ENCODE measurements at regions not wholly inside any gene's neighbourhood (a gene's known extent, or its start where the extent isn't known, plus 50 kb on each side); places are given as distances from the start of the nearest gene placed in this dataset.

GRCh38 chr16:6406028-6406427 is 926.6 kb upstream of the RBFOX1 start:
- H3K9me3 Mint-ChIP-seq, result peaks cover 3% of the 10 kb centered on the region
- no peak for ATAC-seq (replicated peaks)
- H3K27ac Mint-ChIP-seq, result no peak overlapping the region
- H3K36me3 Mint-ChIP-seq (ENCODE audit: low read depth), result no peaks in the 10 kb centered on the region
- H3K27me3 Mint-ChIP-seq, result no peaks in the 10 kb centered on the region
- H3K4me3 Mint-ChIP-seq, result no peak overlapping the region
- H3K4me1 Mint-ChIP-seq, result no peaks in the 10 kb centered on the region

- ATAC-seq (replicated peaks), result no peak
- Mint-ChIP-seq H3K4me1 (no peaks in the 10 kb centered on the region), H3K36me3 (ENCODE audit: low read depth) (no peaks in the 10 kb centered on the region)
Observed at GRCh38 chr16:6382924-6383459, 949.7 kb upstream of the RBFOX1 start.

GRCh38 chr16:6381896-6382295 is 950.7 kb upstream of the RBFOX1 start:
- Mint-ChIP-seq H3K4me3 (no peak overlapping the region), H3K36me3 (ENCODE audit: low read depth) (no peaks in the 10 kb centered on the region), H3K9me3 (peaks cover 13% of the 10 kb centered on the region), H3K27me3 (no peaks in the 10 kb centered on the region), H3K4me1 (no peaks in the 10 kb centered on the region), H3K27ac (no peak overlapping the region)
- ATAC-seq (replicated peaks), result no peak

More at GRCh38 chr16:6382924-6383459, 949.7 kb upstream of the RBFOX1 start:
- no peak overlapping the region for H3K27ac Mint-ChIP-seq
- H3K27me3 Mint-ChIP-seq, result no peaks in the 10 kb centered on the region
- no peak overlapping the region for H3K4me3 Mint-ChIP-seq
- peaks cover 13% of the 10 kb centered on the region for H3K9me3 Mint-ChIP-seq

- Mint-ChIP-seq H3K36me3 (ENCODE audit: low read depth) (no peaks in the 10 kb centered on the region), H3K27me3 (no peaks in the 10 kb centered on the region), H3K4me3 (no peak overlapping the region), H3K4me1 (no peaks in the 10 kb centered on the region), H3K27ac (no peak overlapping the region), H3K9me3 (peaks cover 3% of the 10 kb centered on the region)
- ATAC-seq (replicated peaks), result no peak
Observed at GRCh38 chr16:6377956-6378355, 954.7 kb upstream of the RBFOX1 start.

- H3K9me3 Mint-ChIP-seq, result no peaks in the 10 kb centered on the region
- no peak for ATAC-seq (replicated peaks)
- no peak overlapping the region for H3K27ac Mint-ChIP-seq
- H3K4me1 Mint-ChIP-seq, result no peaks in the 10 kb centered on the region
- no peaks in the 10 kb centered on the region for H3K36me3 Mint-ChIP-seq (ENCODE audit: low read depth)
- H3K27me3 Mint-ChIP-seq, result no peaks in the 10 kb centered on the region
- H3K4me3 Mint-ChIP-seq, result no peak overlapping the region
Observed at GRCh38 chr16:6375465-6376075, 957.1 kb upstream of the RBFOX1 start.

GRCh38 chr16:6374821-6375220 is 957.8 kb upstream of the RBFOX1 start:
- Mint-ChIP-seq H3K27me3 (no peaks in the 10 kb centered on the region), H3K4me3 (no peak overlapping the region), H3K9me3 (no peaks in the 10 kb centered on the region), H3K27ac (no peak overlapping the region), H3K4me1 (no peaks in the 10 kb centered on the region), H3K36me3 (ENCODE audit: low read depth) (no peaks in the 10 kb centered on the region)
- no peak for ATAC-seq (replicated peaks)

- no peaks in the 10 kb centered on the region for H3K27me3 Mint-ChIP-seq
- H3K27ac Mint-ChIP-seq, result no peak overlapping the region
- no peak for ATAC-seq (replicated peaks)
- no peak overlapping the region for H3K4me3 Mint-ChIP-seq
- H3K36me3 Mint-ChIP-seq (ENCODE audit: low read depth), result no peaks in the 10 kb centered on the region
- H3K4me1 Mint-ChIP-seq, result no peaks in the 10 kb centered on the region
- H3K9me3 Mint-ChIP-seq, result peaks cover 19% of the 10 kb centered on the region
Observed at GRCh38 chr16:6364846-6365245, 967.8 kb upstream of the RBFOX1 start.

GRCh38 chr16:6363896-6364607 is 968.6 kb upstream of the RBFOX1 start:
- H3K4me3 Mint-ChIP-seq, result no peak overlapping the region
- no peaks in the 10 kb centered on the region for H3K36me3 Mint-ChIP-seq (ENCODE audit: low read depth)
- no peak for ATAC-seq (replicated peaks)
- peaks cover 19% of the 10 kb centered on the region for H3K9me3 Mint-ChIP-seq
- H3K27ac Mint-ChIP-seq, result no peak overlapping the region
- no peaks in the 10 kb centered on the region for H3K27me3 Mint-ChIP-seq
- H3K4me1 Mint-ChIP-seq, result no peaks in the 10 kb centered on the region

- no peak overlapping the region for H3K4me3 Mint-ChIP-seq
- no peak for ATAC-seq (replicated peaks)
- no peak overlapping the region for H3K27ac Mint-ChIP-seq
- H3K36me3 Mint-ChIP-seq (ENCODE audit: low read depth), result no peaks in the 10 kb centered on the region
- H3K9me3 Mint-ChIP-seq, result peaks cover 16% of the 10 kb centered on the region
- no peaks in the 10 kb centered on the region for H3K27me3 Mint-ChIP-seq
- no peaks in the 10 kb centered on the region for H3K4me1 Mint-ChIP-seq
Observed at GRCh38 chr16:6363396-6363795, 969.2 kb upstream of the RBFOX1 start.

GRCh38 chr16:6362321-6362720 is 970.3 kb upstream of the RBFOX1 start:
- ATAC-seq (replicated peaks), result no peak
- Mint-ChIP-seq H3K27me3 (no peaks in the 10 kb centered on the region), H3K9me3 (peaks cover 14% of the 10 kb centered on the region), H3K36me3 (ENCODE audit: low read depth) (no peaks in the 10 kb centered on the region), H3K4me1 (no peaks in the 10 kb centered on the region), H3K4me3 (no peak overlapping the region), H3K27ac (no peak overlapping the region)

- Mint-ChIP-seq H3K36me3 (ENCODE audit: low read depth) (no peaks in the 10 kb centered on the region), H3K27me3 (no peaks in the 10 kb centered on the region), H3K4me1 (no peaks in the 10 kb centered on the region), H3K4me3 (no peak overlapping the region), H3K27ac (no peak overlapping the region), H3K9me3 (peaks cover 11% of the 10 kb centered on the region)
- no peak for ATAC-seq (replicated peaks)
Observed at GRCh38 chr16:6360641-6361040, 972.0 kb upstream of the RBFOX1 start.

- Mint-ChIP-seq H3K27me3 (no peaks in the 10 kb centered on the region), H3K36me3 (ENCODE audit: low read depth) (no peaks in the 10 kb centered on the region), H3K4me3 (no peak overlapping the region), H3K9me3 (peaks cover 8% of the 10 kb centered on the region), H3K27ac (no peak overlapping the region), H3K4me1 (no peaks in the 10 kb centered on the region)
- ATAC-seq (replicated peaks), result no peak
Observed at GRCh38 chr16:6356911-6357310, 975.7 kb upstream of the RBFOX1 start.

GRCh38 chr16:6349725-6350124 is 982.9 kb upstream of the RBFOX1 start:
- peaks cover 17% of the 10 kb centered on the region for H3K9me3 Mint-ChIP-seq
- H3K4me3 Mint-ChIP-seq, result no peak overlapping the region
- no peaks in the 10 kb centered on the region for H3K36me3 Mint-ChIP-seq (ENCODE audit: low read depth)
- no peak overlapping the region for H3K27ac Mint-ChIP-seq
- no peak for ATAC-seq (replicated peaks)
- no peaks in the 10 kb centered on the region for H3K27me3 Mint-ChIP-seq
- no peaks in the 10 kb centered on the region for H3K4me1 Mint-ChIP-seq

GRCh38 chr16:6345090-6345489 is 987.6 kb upstream of the RBFOX1 start:
- Mint-ChIP-seq H3K4me3 (no peak overlapping the region), H3K36me3 (ENCODE audit: low read depth) (no peaks in the 10 kb centered on the region), H3K4me1 (no peaks in the 10 kb centered on the region), H3K9me3 (peaks cover 29% of the 10 kb centered on the region), H3K27me3 (no peaks in the 10 kb centered on the region), H3K27ac (no peak overlapping the region)
- ATAC-seq (replicated peaks), result no peak

GRCh38 chr16:6343157-6343556 is 989.5 kb upstream of the RBFOX1 start:
- Mint-ChIP-seq H3K4me3 (no peak overlapping the region), H3K4me1 (no peaks in the 10 kb centered on the region), H3K36me3 (ENCODE audit: low read depth) (no peaks in the 10 kb centered on the region), H3K9me3 (peaks cover 29% of the 10 kb centered on the region), H3K27ac (no peak overlapping the region), H3K27me3 (no peaks in the 10 kb centered on the region)
- ATAC-seq (replicated peaks), result no peak
